22Rv1 (cell line): ENCODE measurements at regions not wholly inside any gene's neighbourhood (a gene's known extent, or its start where the extent isn't known, plus 50 kb on each side); places are given as distances from the start of the nearest gene placed in this dataset.

ENCODE experiments used
- ZFX ChIP-seq: fragments of 450-650 bp; IDR thresholded peaks from 2 replicates; pipeline ENCODE4 v1.6.1; 2017; ENCODE audit warnings: antibody characterized with exemption, borderline replicate concordance
- TF ChIP-seq, protein P1 (sequence below): fragments of 450-650 bp; IDR thresholded peaks from 2 replicates; pipeline ENCODE4 v1.5.1; 2017; ENCODE audit warnings: mild to moderate bottlenecking

DNA sequence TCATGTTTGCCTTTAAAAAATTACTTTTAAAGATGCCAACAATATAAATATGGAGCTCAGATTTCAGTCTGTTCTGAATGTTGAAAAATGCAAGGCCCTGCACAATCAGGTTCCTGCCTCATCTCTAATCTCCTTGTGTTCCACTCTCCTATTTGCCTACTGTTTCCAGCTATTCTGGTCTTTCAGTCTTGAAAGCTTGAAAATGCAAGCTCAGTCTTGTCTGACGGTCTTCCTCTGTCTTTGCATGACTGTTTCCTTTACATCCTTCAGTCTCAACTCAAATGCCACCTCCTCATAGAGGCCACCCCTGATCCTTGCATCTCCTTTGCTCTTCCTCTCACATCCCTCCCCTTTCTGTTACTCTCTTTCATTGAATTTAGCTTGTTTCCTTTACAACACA, 354.9 kb downstream of the KIF4B start:
- TF ChIP-seq, protein P1, sequence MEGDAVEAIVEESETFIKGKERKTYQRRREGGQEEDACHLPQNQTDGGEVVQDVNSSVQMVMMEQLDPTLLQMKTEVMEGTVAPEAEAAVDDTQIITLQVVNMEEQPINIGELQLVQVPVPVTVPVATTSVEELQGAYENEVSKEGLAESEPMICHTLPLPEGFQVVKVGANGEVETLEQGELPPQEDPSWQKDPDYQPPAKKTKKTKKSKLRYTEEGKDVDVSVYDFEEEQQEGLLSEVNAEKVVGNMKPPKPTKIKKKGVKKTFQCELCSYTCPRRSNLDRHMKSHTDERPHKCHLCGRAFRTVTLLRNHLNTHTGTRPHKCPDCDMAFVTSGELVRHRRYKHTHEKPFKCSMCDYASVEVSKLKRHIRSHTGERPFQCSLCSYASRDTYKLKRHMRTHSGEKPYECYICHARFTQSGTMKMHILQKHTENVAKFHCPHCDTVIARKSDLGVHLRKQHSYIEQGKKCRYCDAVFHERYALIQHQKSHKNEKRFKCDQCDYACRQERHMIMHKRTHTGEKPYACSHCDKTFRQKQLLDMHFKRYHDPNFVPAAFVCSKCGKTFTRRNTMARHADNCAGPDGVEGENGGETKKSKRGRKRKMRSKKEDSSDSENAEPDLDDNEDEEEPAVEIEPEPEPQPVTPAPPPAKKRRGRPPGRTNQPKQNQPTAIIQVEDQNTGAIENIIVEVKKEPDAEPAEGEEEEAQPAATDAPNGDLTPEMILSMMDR, result no peak
- TF ChIP-seq ZFX, result no peak
